H1 (cell line): ENCODE measurements at regions not wholly inside any gene's neighbourhood (a gene's known extent, or its start where the extent isn't known, plus 50 kb on each side); places are given as distances from the start of the nearest gene placed in this dataset.

Source experiments
- CTCF ChIA-PET: fragments of 300-600 bp; sonication (Branson Sonifier 250); formaldehyde crosslinking; loops from one replicate; lab custom pipeline; 2021; ENCODE audit not compliant: partially characterized antibody; lab: Charles Lee
- POLR2A ChIA-PET: fragments of 300-600 bp; sonication (Branson Sonifier 250); formaldehyde crosslinking; loops from one replicate; lab custom pipeline; 2021; ENCODE audit warnings: inconsistent platforms; ENCODE audit not compliant: partially characterized antibody; lab: Charles Lee
- DNase-seq, 2 experiments: peaks; one replicate each; pipeline versions ENCODE4 v3.0.0 to v3.0.0-alpha.2; 2010 to 2022; ENCODE audit warnings: low spot score in 2 of 2, low read depth in 1 of 2, mixed read lengths in 1 of 2
- FAIRE-seq: peaks from 2 replicates; lab custom pipeline; 2011; peaks lifted over from hg19 to GRCh38; lab: Jason Lieb, UNC
- H2AFZ ChIP-seq: 2 replicates; pipeline ENCODE4 v1.8.1; 2012; ENCODE audit warnings: low read length, inconsistent platforms
- H2AK5ac ChIP-seq: 2 replicates; pipeline ENCODE4 v1.6.1; 2013; ENCODE audit warnings: low read depth, low read length
- H2BK120ac ChIP-seq: replicated peaks from 2 replicates; pipeline ENCODE3; 2013; ENCODE audit warnings: low read depth, low read length, inconsistent platforms
- H2BK12ac ChIP-seq: 2 replicates; pipeline ENCODE4 v1.6.1; 2013; ENCODE audit warnings: low read depth, low read length
- H2BK15ac ChIP-seq: 2 replicates; pipeline ENCODE4 v1.6.1; 2013; ENCODE audit warnings: low read length
- H2BK20ac ChIP-seq: 2 replicates; pipeline ENCODE4 v1.6.1; 2013; ENCODE audit warnings: low read length
- H2BK5ac ChIP-seq: 2 replicates; pipeline ENCODE4 v1.6.1; 2013; ENCODE audit warnings: low read depth, low read length
- H3K14ac ChIP-seq: 2 replicates; pipeline ENCODE4 v1.6.1; 2013; ENCODE audit warnings: inconsistent platforms; ENCODE audit not compliant: insufficient read length
- H3K18ac ChIP-seq: 2 replicates; pipeline ENCODE4 v1.6.1; 2013; ENCODE audit warnings: low read length; ENCODE audit errors: extremely low read depth
- H3K23ac ChIP-seq: 2 replicates; pipeline ENCODE4 v1.6.1; 2013; ENCODE audit warnings: inconsistent platforms; ENCODE audit not compliant: insufficient read length
- H3K23me2 ChIP-seq: 2 replicates; pipeline ENCODE4 v1.6.1; 2013; ENCODE audit warnings: low read depth, low read length
- H3K27ac ChIP-seq: 2 replicates; pipeline ENCODE4 v1.6.1; 2011; ENCODE audit warnings: low read depth, low read length, inconsistent platforms
- H3K27me3 ChIP-seq, 4 experiments: replicated peaks in 1 of 4; 1 replicate in 1 of 4; 2 replicates in 3 of 4; pipeline versions ENCODE4 v1.6.1 to v1.8.1; 2011 to 2013; ENCODE audit warnings: low read length in 3 of 4, mild to moderate bottlenecking in 3 of 4, inconsistent platforms in 2 of 4, mixed read lengths in 2 of 4, moderate library complexity in 1 of 4; ENCODE audit not compliant: control insufficient read depth in 3 of 4, insufficient read depth in 3 of 4; ENCODE audit errors: extremely low read depth in 1 of 4
- H3K36me3 ChIP-seq, 4 experiments: 2 replicates each; pipeline versions ENCODE4 v1.6.1 to v1.8.1; 2011 to 2013; ENCODE audit warnings: mild to moderate bottlenecking in 4 of 4, low read length in 3 of 4, moderate library complexity in 2 of 4, control low read depth in 1 of 4, inconsistent platforms in 1 of 4; ENCODE audit not compliant: insufficient read depth in 4 of 4, control insufficient read depth in 2 of 4
- H3K4ac ChIP-seq: replicated peaks from 2 replicates; pipeline ENCODE3; 2013; ENCODE audit warnings: low read length, low read depth, mixed read lengths, inconsistent platforms; ENCODE audit not compliant: insufficient read length
- H3K4me1 ChIP-seq, 4 experiments: replicated peaks in 1 of 4; 1 replicate in 1 of 4; 2 replicates in 3 of 4; pipeline versions ENCODE4 v1.6.1 to v1.8.1; 2011 to 2013; ENCODE audit warnings: low read length in 3 of 4, inconsistent platforms in 2 of 4, mixed read lengths in 1 of 4; ENCODE audit not compliant: insufficient read depth in 4 of 4, control insufficient read depth in 3 of 4
- H3K4me2 ChIP-seq, 2 experiments: 2 replicates each; pipeline versions ENCODE4 v1.6.1 to v1.8.1; 2011 to 2013; ENCODE audit warnings: low read depth in 2 of 2, low read length in 2 of 2, control low read depth in 1 of 2, inconsistent platforms in 1 of 2, mild to moderate bottlenecking in 1 of 2; ENCODE audit not compliant: insufficient read depth in 1 of 2
- H3K4me3 ChIP-seq, 4 experiments: fragments of 200-600, 300-600 bp in 1 of 4; sonication (generic), shearing (Covaris generic), sonication (Bioruptor Twin) in 1 of 4; 2 replicates each; pipeline versions ENCODE4 v1.5.1 to v1.8.1; 2011 to 2016; ENCODE audit warnings: low read length in 4 of 4, low read depth in 3 of 4, control low read depth in 2 of 4, inconsistent platforms in 2 of 4, mild to moderate bottlenecking in 2 of 4, mixed read lengths in 1 of 4, moderate library complexity in 1 of 4; ENCODE audit not compliant: insufficient read depth in 2 of 4; ENCODE audit errors: extremely low read depth in 1 of 4
- H3K56ac ChIP-seq: replicated peaks from 2 replicates; pipeline ENCODE3; 2013; ENCODE audit warnings: low read depth, mild to moderate bottlenecking, mixed read lengths, low read length, inconsistent platforms; ENCODE audit not compliant: insufficient read length
- H3K79me1 ChIP-seq: 2 replicates; pipeline ENCODE4 v1.6.1; 2013; ENCODE audit warnings: low read depth, low read length, control low read depth
- H3K79me2 ChIP-seq, 2 experiments: 2 replicates each; pipeline versions ENCODE4 v1.6.1 to v1.8.1; 2012 to 2013; ENCODE audit warnings: low read length in 2 of 2, mild to moderate bottlenecking in 2 of 2, inconsistent platforms in 1 of 2; ENCODE audit not compliant: insufficient read depth in 2 of 2, control insufficient read depth in 1 of 2
- H3K9ac ChIP-seq, 4 experiments: replicated peaks in 1 of 4; 1 replicate in 1 of 4; 2 replicates in 3 of 4; pipeline versions ENCODE4 v1.6.1 to v1.8.1; 2011 to 2013; ENCODE audit warnings: low read depth in 3 of 4, low read length in 3 of 4, control low read depth in 2 of 4, mild to moderate bottlenecking in 2 of 4, moderate library complexity in 2 of 4, inconsistent platforms in 1 of 4; ENCODE audit errors: extremely low read depth in 1 of 4
- H3K9me3 ChIP-seq, 2 experiments: 2 replicates each; pipeline versions ENCODE4 v1.6.1 to v1.8.1; 2012 to 2013; ENCODE audit warnings: mild to moderate bottlenecking in 2 of 2, moderate library complexity in 2 of 2, control low read depth in 1 of 2, inconsistent platforms in 1 of 2, low read depth in 1 of 2, low read length in 1 of 2, mixed read lengths in 1 of 2; ENCODE audit not compliant: insufficient read depth in 2 of 2
- H4K20me1 ChIP-seq, 2 experiments: replicated peaks in 1 of 2; 2 replicates each; pipeline versions ENCODE3 to v1.8.1; 2011 to 2013; ENCODE audit warnings: inconsistent platforms in 2 of 2, low read length in 2 of 2, mild to moderate bottlenecking in 1 of 2; ENCODE audit not compliant: insufficient read depth in 2 of 2, control insufficient read depth in 1 of 2
- H4K5ac ChIP-seq: 2 replicates; pipeline ENCODE4 v1.6.1; 2013; ENCODE audit warnings: low read length, low read depth, mixed read lengths, inconsistent platforms; ENCODE audit not compliant: insufficient read length
- H4K8ac ChIP-seq: 2 replicates; pipeline ENCODE4 v1.8.0; 2013; ENCODE audit warnings: mild to moderate bottlenecking, moderate library complexity, low read length, inconsistent platforms; ENCODE audit not compliant: insufficient read depth; ENCODE audit errors: extremely low read depth
- H4K91ac ChIP-seq: replicated peaks from 2 replicates; pipeline ENCODE3; 2013; ENCODE audit warnings: low read length, mixed read lengths, inconsistent platforms; ENCODE audit not compliant: insufficient read length
- ATF2 ChIP-seq: IDR thresholded peaks from 2 replicates; pipeline ENCODE4 v1.6.1; 2012; ENCODE audit warnings: low read length, inconsistent platforms
- CTBP2 ChIP-seq: IDR thresholded peaks from 2 replicates; pipeline ENCODE4 v1.7.0; 2011; ENCODE audit warnings: borderline replicate concordance, mild to moderate bottlenecking, moderate library complexity, mixed read lengths, low read length; ENCODE audit not compliant: insufficient read depth, insufficient read length
- HDAC6 ChIP-seq: IDR thresholded peaks from one replicate; pipeline ENCODE4 v1.7.1; 2012; ENCODE audit warnings: low read depth, mild to moderate bottlenecking, inconsistent platforms, low read length, moderate library complexity
- KDM4A ChIP-seq: IDR thresholded peaks from one replicate; pipeline ENCODE4 v1.7.1; 2012; ENCODE audit warnings: low read depth, mild to moderate bottlenecking, moderate library complexity, low read length, inconsistent platforms; ENCODE audit not compliant: severe bottlenecking
- NANOG ChIP-seq: IDR thresholded peaks from 2 replicates; pipeline ENCODE4 v1.6.1; 2011; ENCODE audit warnings: low read length, low read depth, mild to moderate bottlenecking, inconsistent platforms; ENCODE audit not compliant: insufficient read depth, poor library complexity, severe bottlenecking
- POU5F1 ChIP-seq: IDR thresholded peaks from 2 replicates; pipeline ENCODE4 v1.6.1; 2011; ENCODE audit warnings: low read depth, mild to moderate bottlenecking, low read length, moderate library complexity
- RXRA ChIP-seq: IDR thresholded peaks from 2 replicates; pipeline ENCODE4 v1.6.1; 2011; ENCODE audit warnings: low read depth, mild to moderate bottlenecking, low read length, moderate library complexity; ENCODE audit not compliant: insufficient read depth
- SRF ChIP-seq: IDR thresholded peaks from 2 replicates; pipeline ENCODE4 v1.6.1; 2011; ENCODE audit warnings: mild to moderate bottlenecking, low read depth, low read length, moderate library complexity
- SUZ12 ChIP-seq: fragments of 200-600 bp; sonication (generic); IDR thresholded peaks from 2 replicates; pipeline ENCODE4 v1.6.1; 2012; ENCODE audit warnings: mild to moderate bottlenecking, inconsistent platforms, low read length, moderate library complexity, mixed read lengths
- TAF7 ChIP-seq: optimal IDR thresholded peaks from 2 replicates; pipeline ENCODE3; 2011; ENCODE audit warnings: low read depth, mild to moderate bottlenecking, inconsistent platforms, low read length, moderate library complexity, borderline replicate concordance
- WGBS, 2 experiments: shearing (Covaris generic) in 1 of 2; methylation state at CpG; one replicate each; pipeline versions ENCODE4 v1.1.6 to v1.1.7; 2013 to 2015; ENCODE audit warnings: low lambda C conversion rate in 2 of 2, mixed read lengths in 2 of 2, inconsistent platforms in 1 of 2, low coverage in 1 of 2, missing lambda C conversion rate in 1 of 2; ENCODE audit not compliant: insufficient replicate concordance in 2 of 2, insufficient coverage in 1 of 2, insufficient read length in 1 of 2; ENCODE audit errors: extremely low coverage in 1 of 2, missing lambda C conversion rate in 1 of 2; 5-methylcytosine and 5-hydroxymethylcytosine counted together
- TF ChIP-seq, protein P1 (sequence below): IDR thresholded peaks from 2 replicates; pipeline ENCODE4 v1.6.1; 2011; ENCODE audit warnings: low read length, improper control_type of control experiment

GRCh38 chr11:128165572-128165971 lies 421.8 kb downstream of the ETS1 start:
- Histone ChIP-seq H4K20me1 (no peaks in the 10 kb centered on the region), H2BK20ac (no peak overlapping the region), H3K27ac (no peak overlapping the region), H2AK5ac (no peak overlapping the region), H2AFZ (no peak overlapping the region), H4K91ac (no peak overlapping the region), H3K4ac (no peak overlapping the region), H2BK120ac (no peak overlapping the region), H3K23ac (no peak overlapping the region), H3K14ac (no peak overlapping the region), H3K18ac (no peak overlapping the region), H3K27me3 (peaks cover 0 to 1% (median 0%) of the 10 kb centered on the region in 4 experiments; a peak in 2 of 7 replicates), H3K23me2 (no peaks in the 10 kb centered on the region; the same call in 1 of the 2 replicates), H3K9ac (no peak overlapping the region), H3K79me1 (no peaks in the 10 kb centered on the region), H4K5ac (no peak overlapping the region), H2BK5ac (no peak overlapping the region), H3K4me3 (no peak overlapping the region), H3K4me1 (no peaks in the 10 kb centered on the region), H3K4me2 (no peak overlapping the region), H3K36me3 (no peaks in the 10 kb centered on the region), H3K9me3 (no peaks in the 10 kb centered on the region), H2BK15ac (no peak overlapping the region), H2BK12ac (no peak overlapping the region), H4K8ac (no peak overlapping the region), H3K56ac (no peak overlapping the region), H3K79me2 (no peaks in the 10 kb centered on the region)
- ChIA-PET POLR2A (interaction anchor here (0.6 kb wide), 1 partner anchor 246 kb away, joined by 4 read pairs; no protein-coding TSS in a partner anchor), CTCF (interaction anchor here (0.6 to 2.6 kb wide), 3 partner anchors 361 to 1196 kb away, joined by 3 to 11 read pairs (median 3); no protein-coding TSS in a partner anchor)
- 78% methylated on average over 4 of the region's 4 CpGs; no CpG with 5 or more reads in 1 of the 2 experiments for WGBS, 2 experiments
- FAIRE-seq: no peak
- DNase-seq: no peak
- TF ChIP-seq, protein P1, sequence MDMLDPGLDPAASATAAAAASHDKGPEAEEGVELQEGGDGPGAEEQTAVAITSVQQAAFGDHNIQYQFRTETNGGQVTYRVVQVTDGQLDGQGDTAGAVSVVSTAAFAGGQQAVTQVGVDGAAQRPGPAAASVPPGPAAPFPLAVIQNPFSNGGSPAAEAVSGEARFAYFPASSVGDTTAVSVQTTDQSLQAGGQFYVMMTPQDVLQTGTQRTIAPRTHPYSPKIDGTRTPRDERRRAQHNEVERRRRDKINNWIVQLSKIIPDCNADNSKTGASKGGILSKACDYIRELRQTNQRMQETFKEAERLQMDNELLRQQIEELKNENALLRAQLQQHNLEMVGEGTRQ: no peak
- TF ChIP-seq SUZ12 (no peak), RXRA (no peak), KDM4A (no peak), NANOG (no peak), ATF2 (no peak), HDAC6 (no peak), CTBP2 (no peak), TAF7 (no peak), POU5F1 (no peak), SRF (no peak)
